H7 (cell line): ENCODE measurements at regions not wholly inside any gene's neighbourhood (a gene's known extent, or its start where the extent isn't known, plus 50 kb on each side); places are given as distances from the start of the nearest gene placed in this dataset.

Experiments
- DNase-seq: peaks from one replicate; pipeline ENCODE4 v3.0.0; 2012
- H3K27me3 ChIP-seq: 2 replicates; pipeline ENCODE4 v1.6.0; 2011; ENCODE audit warnings: mild to moderate bottlenecking, low read length; ENCODE audit not compliant: control insufficient read depth, insufficient read depth
- H3K36me3 ChIP-seq: replicated peaks from 2 replicates; pipeline ENCODE4 v1.5.1; 2011; ENCODE audit warnings: low read length; ENCODE audit not compliant: control insufficient read depth, insufficient read depth
- H3K4me3 ChIP-seq: 2 replicates; pipeline ENCODE4 v1.5.1; 2011; ENCODE audit warnings: low read depth, mild to moderate bottlenecking, control low read depth, low read length, moderate library complexity; ENCODE audit not compliant: insufficient read depth

- Histone ChIP-seq H3K4me3 (no peak overlapping the region), H3K36me3 (no peaks in the 10 kb centered on the region), H3K27me3 (no peaks in the 10 kb centered on the region)
- no peak for DNase-seq
Observed at GRCh38 chr11:69563946-69564775, 76.8 kb upstream of the CCND1 start.

DNA sequence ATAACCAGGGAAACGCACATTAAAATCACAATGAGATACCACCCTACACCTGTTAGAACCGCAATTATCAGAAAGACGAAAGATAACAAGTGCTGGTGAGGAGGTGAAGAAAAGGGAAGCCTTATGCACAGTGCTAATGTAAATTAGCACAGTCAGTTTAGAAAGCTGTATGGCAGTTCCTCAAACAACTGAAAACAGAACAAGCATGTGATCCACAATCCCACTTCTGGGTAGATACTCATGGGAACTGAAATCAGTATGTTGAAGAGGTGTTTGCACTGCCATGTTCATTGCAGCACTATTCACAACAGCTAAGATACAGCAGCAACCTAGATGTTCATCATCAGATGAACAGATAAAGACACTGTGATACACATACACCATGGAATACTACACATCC, 75.0 kb upstream of the CCND1 start:
- H3K27me3 ChIP-seq, result no peaks in the 10 kb centered on the region
- H3K36me3 ChIP-seq, result no peaks in the 10 kb centered on the region
- no peak for DNase-seq
- H3K4me3 ChIP-seq, result no peak overlapping the region

GRCh38 chr11:69567951-69568808, 72.8 kb upstream of the CCND1 start:
- no peak overlapping the region for H3K4me3 ChIP-seq
- no peaks in the 10 kb centered on the region for H3K36me3 ChIP-seq
- H3K27me3 ChIP-seq, result no peaks in the 10 kb centered on the region
- no peak for DNase-seq

- no peak for DNase-seq
- H3K27me3 ChIP-seq, result no peaks in the 10 kb centered on the region
- H3K36me3 ChIP-seq, result no peaks in the 10 kb centered on the region
- no peak overlapping the region for H3K4me3 ChIP-seq
Observed at GRCh38 chr11:69568809-69569097, 72.2 kb upstream of the CCND1 start.

GRCh38 chr11:69569306-69570200, 71.4 kb upstream of the CCND1 start:
- Histone ChIP-seq H3K4me3 (no peak overlapping the region), H3K27me3 (no peaks in the 10 kb centered on the region)

GRCh38 chr11:69572233-69572860, 68.6 kb upstream of the CCND1 start:
- H3K4me3 ChIP-seq, result no peak overlapping the region
- no peaks in the 10 kb centered on the region for H3K27me3 ChIP-seq
- DNase-seq, result no peak
- no peaks in the 10 kb centered on the region for H3K36me3 ChIP-seq

More at GRCh38 chr11:69569306-69570200, 71.4 kb upstream of the CCND1 start:
- no peaks in the 10 kb centered on the region for H3K36me3 ChIP-seq
- no peak for DNase-seq

DNA sequence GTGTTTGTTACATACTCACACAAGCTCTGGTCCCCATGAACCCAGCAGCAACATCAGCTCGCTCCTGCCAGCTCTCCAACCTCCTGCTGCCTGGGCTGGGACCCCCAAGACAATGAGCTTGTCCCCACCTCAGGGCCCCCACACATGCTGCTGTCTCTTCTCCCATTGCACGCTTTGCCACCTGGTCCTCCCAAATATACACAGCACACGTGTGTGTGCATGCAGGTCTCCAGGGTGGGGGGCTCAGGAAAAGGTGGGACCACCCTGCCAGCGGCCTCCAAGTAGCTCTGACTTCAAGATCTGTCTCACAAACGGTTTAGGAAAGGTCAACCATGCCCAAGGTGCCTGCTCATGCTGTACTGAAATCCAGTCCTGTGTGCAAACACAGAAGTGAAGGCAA, 68.1 kb upstream of the CCND1 start:
- DNase-seq, result no peak
- Histone ChIP-seq H3K36me3 (no peaks in the 10 kb centered on the region), H3K4me3 (no peak overlapping the region), H3K27me3 (no peaks in the 10 kb centered on the region)

DNA sequence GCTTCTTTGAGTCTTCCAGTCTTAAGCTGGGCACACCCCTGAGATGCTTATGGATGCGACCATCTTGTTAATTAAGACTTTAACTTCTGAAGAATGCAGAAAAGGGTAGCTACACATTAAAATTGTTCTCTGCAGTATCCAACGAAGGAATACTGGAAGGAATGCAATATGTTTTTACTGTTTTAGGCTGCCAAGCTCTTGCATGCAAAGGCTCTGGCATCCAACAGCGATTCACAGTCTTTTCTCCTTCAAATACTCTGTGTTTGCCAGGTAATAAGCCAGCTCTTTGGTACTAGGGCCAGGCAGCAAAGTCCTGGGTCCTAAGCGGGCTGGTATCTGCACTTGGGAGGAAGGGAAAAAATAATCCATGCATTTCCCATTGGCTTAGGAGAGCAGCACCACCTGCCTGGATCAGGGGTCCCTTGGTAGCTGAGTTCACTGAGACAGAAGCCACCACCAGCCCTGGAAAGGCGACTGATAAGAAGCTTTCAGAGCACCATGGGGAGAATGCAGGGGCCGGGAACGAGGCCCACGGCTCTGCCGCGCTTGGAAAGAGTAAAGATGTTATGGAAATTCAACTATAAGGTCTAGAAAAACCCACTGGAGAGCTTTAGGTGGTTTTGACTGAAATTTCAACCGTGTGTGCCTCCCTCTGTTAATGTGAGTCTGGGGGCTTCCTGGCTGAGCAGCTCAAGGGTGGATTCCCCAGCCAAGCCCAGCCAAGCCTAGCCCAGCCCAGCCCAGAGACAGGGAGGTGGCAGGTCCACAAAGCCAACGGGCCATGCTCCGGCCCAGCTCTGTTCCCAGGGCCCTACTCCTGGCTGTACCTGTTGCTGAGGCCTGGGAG, 67.0 kb upstream of the CCND1 start:
- H3K36me3 ChIP-seq, result no peaks in the 10 kb centered on the region
- H3K4me3 ChIP-seq, result no peak overlapping the region
- DNase-seq, result no peak
- no peaks in the 10 kb centered on the region for H3K27me3 ChIP-seq

GRCh38 chr11:69574608-69575255, 66.2 kb upstream of the CCND1 start:
- H3K4me3 ChIP-seq, result no peak overlapping the region

GRCh38 chr11:69575296-69576068, 65.5 kb upstream of the CCND1 start:
- H3K36me3 ChIP-seq, result no peaks in the 10 kb centered on the region
- no peak for DNase-seq

More at GRCh38 chr11:69574608-69575255, 66.2 kb upstream of the CCND1 start:
- Histone ChIP-seq H3K36me3 (no peaks in the 10 kb centered on the region), H3K27me3 (no peaks in the 10 kb centered on the region)
- no peak for DNase-seq

GRCh38 chr11:69576069-69576782, 64.7 kb upstream of the CCND1 start:
- H3K36me3 ChIP-seq, result no peaks in the 10 kb centered on the region
- H3K4me3 ChIP-seq, result no peak overlapping the region
- H3K27me3 ChIP-seq, result no peaks in the 10 kb centered on the region
- DNase-seq, result no peak

More at GRCh38 chr11:69575296-69576068, 65.5 kb upstream of the CCND1 start:
- no peaks in the 10 kb centered on the region for H3K27me3 ChIP-seq
- no peak overlapping the region for H3K4me3 ChIP-seq

DNA sequence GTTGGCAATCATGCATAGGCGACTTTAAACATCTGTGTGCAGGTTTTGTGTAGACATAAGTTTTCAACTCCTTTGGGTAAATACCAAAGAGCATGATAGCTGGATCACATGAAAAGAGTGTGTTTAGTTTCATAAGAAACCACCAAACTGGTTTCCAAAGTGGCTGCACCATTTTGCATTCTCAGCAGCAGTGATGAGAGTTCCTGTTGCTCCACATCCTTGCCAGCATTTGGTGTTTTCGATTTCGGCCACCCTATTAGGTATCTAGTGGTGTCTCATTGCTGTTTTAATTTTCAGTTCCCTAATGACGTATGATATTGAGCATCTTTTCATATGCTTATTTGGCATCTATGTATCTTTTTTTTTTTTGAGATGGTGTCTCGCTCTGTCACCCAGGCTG, 62.8 kb upstream of the CCND1 start:
- H3K36me3 ChIP-seq, result no peaks in the 10 kb centered on the region
- DNase-seq, result no peak
- no peaks in the 10 kb centered on the region for H3K27me3 ChIP-seq
- H3K4me3 ChIP-seq, result no peak overlapping the region
